Caco-2 (cell line): ENCODE measurements at regions not wholly inside any gene's neighbourhood (a gene's known extent, or its start where the extent isn't known, plus 50 kb on each side); places are given as distances from the start of the nearest gene placed in this dataset.

Experiments used
- BruUV-seq: library from RNA; stranded (reverse); fragments of 400-500 nt; replicated peaks from 2 replicates; lab custom pipeline; 2021; lab: Mats Ljungman, UMichigan
- CTCF ChIA-PET: fragments of 300-600 bp; sonication (Branson Sonifier 250); formaldehyde crosslinking; loops from one replicate; lab custom pipeline; 2022; ENCODE audit warnings: antibody characterized with exemption; lab: Charles Lee
- POLR2A ChIA-PET: fragments of 300-600 bp; sonication (Branson Sonifier 250); formaldehyde crosslinking; loops from one replicate; lab custom pipeline; 2022; ENCODE audit warnings: antibody characterized with exemption; lab: Charles Lee
- DNase-seq, 2 experiments: peaks; one replicate each; pipeline versions ENCODE4 v3.0.0 to v3.0.0-alpha.2; 2020 to 2022
- H3K27me3 ChIP-seq: replicated peaks from 2 replicates; pipeline ENCODE4 v1.6.0; 2011; ENCODE audit warnings: low read length; ENCODE audit not compliant: control insufficient read depth, insufficient read depth
- H3K36me3 ChIP-seq: 2 replicates; pipeline ENCODE4 v1.5.1; 2011; ENCODE audit warnings: low read length; ENCODE audit not compliant: control insufficient read depth, insufficient read depth
- H3K4me1 ChIP-seq: fragments of 250-450 bp; sonication (Bioruptor Pico); 2 replicates; pipeline ENCODE4 v1.5.1; 2020; ENCODE audit warnings: mild to moderate bottlenecking
- H3K4me3 ChIP-seq: 2 replicates; pipeline ENCODE4 v1.5.1; 2011; ENCODE audit warnings: low read depth, mild to moderate bottlenecking, control low read depth, low read length
- H3K9me3 ChIP-seq: fragments of 250-450 bp; sonication (Bioruptor Pico); 2 replicates; pipeline ENCODE4 v1.5.1; 2020; ENCODE audit warnings: mild to moderate bottlenecking, moderate library complexity
- H3K27ac Mint-ChIP-seq: one replicate; pipeline ENCODE4 v1.8.0; 2022; ENCODE audit warnings: mixed read lengths; ENCODE audit not compliant: unreplicated experiment
- H3K27me3 Mint-ChIP-seq: one replicate; pipeline ENCODE4 v1.8.0; 2022; ENCODE audit warnings: mixed read lengths; ENCODE audit not compliant: insufficient read depth, unreplicated experiment
- H3K36me3 Mint-ChIP-seq: one replicate; pipeline ENCODE4 v1.8.0; 2022; ENCODE audit warnings: mild to moderate bottlenecking, mixed read lengths; ENCODE audit not compliant: insufficient read depth, unreplicated experiment
- H3K4me1 Mint-ChIP-seq: one replicate; pipeline ENCODE4 v1.8.0; 2022; ENCODE audit warnings: low read depth, mixed read lengths; ENCODE audit not compliant: unreplicated experiment
- H3K4me3 Mint-ChIP-seq: one replicate; pipeline ENCODE4 v1.8.0; 2022; ENCODE audit warnings: mild to moderate bottlenecking, moderate library complexity, mixed read lengths; ENCODE audit not compliant: unreplicated experiment
- H3K9me3 Mint-ChIP-seq: one replicate; pipeline ENCODE4 v1.8.0; 2022; ENCODE audit warnings: mixed read lengths; ENCODE audit not compliant: unreplicated experiment
- intact Hi-C: fragments of 100-400 bp; cut with micrococcal nuclease; formaldehyde crosslinking; loops from one replicate; pipeline ENCODE4 v1.10.0; 2022; ENCODE audit not compliant: unreplicated experiment
- TF ChIP-seq, protein P1 (sequence below), 2 experiments: fragments of 200-600 bp in 1 of 2; IDR thresholded peaks; 1 replicate in 1 of 2; 2 replicates in 1 of 2; pipeline versions ENCODE4 v1.5.1 to v1.8.0; 2011 to 2022; ENCODE audit warnings: antibody characterized with exemption in 1 of 2, control low read depth in 1 of 2, inconsistent platforms in 1 of 2, low read depth in 1 of 2, low read length in 1 of 2, mild to moderate bottlenecking in 1 of 2, moderate library complexity in 1 of 2; ENCODE audit not compliant: insufficient read depth in 1 of 2, severe bottlenecking in 1 of 2, unreplicated experiment in 1 of 2

DNA sequence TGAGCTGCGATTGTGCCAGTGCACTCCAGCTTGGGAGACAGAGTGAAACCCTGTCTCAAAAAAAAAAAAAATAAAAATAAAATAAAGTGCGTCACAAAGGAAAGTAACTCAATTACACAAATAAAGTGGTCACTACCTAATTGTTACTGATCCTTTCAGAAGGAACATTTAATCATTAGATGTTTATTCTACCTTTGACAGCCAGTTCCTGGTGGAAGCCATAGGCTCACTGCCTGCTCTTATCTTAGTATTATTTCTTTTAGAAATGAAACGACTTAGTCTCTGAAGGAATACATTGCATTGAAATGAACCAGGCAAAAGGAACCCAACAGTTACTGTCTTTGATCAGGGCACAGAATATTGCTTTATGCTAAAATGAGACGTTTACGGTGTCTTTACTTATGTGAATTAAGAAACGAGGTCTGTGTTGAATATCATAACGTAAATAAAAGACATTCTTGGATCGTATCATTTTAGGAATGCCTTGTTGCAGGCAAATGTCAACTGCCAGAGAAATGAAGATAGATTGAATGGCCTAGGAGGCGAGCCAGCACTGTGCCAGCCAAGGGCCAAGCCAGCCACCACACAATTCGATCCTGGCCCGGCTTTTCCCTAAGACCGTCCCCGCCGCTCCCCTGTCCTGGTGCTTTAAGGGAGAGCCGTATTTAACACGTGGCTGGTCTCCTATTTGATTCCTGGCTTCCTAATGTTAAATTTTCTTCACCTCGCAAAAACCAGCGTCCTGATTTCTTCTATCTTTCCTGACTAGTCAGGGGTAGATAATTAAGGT is 136.7 kb upstream of the GMDS start:
- POLR2A ChIA-PET: no interaction called here
- BruUV-seq: no TSS peak
- CTCF ChIA-PET: no interaction called here

DNA sequence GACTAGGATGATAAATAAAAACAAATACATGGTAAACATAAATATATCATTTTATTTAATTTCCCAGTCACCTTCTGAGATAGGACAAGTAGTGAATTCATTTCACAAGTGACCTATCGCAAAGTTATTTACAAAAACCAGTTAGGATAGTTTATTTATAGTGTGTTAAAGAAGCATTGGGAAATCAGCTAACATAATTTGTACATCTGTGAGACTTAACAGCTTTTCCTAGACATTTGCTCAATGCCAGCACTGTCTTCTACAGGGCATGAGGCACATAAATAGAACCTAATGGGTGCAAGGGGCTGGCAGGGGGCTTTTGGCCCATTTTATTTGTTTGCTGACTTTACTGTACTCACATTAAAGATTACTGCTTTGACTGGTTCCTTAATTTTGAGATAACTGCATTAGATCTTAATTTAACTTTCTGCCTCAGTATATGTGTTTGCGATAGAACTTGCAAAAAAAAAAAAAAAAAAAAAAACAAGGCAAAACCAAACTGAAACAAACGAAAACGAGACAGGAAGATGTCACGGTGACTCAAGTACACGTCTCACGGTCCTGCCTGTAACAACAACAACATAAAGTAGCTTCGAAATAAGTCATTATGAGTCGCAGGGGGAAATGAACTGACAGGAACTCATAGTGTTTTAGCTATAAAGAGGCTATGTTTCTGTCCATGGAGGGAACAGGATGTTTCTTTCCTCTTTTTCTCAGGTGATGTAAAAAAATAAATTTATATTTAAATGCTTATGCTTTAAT is 133.7 kb upstream of the GMDS start:
- ChIA-PET POLR2A (no interaction called here), CTCF (no interaction called here)
- Histone ChIP-seq H3K27me3 (no peaks in the 10 kb centered on the region), H3K9me3 (no peaks in the 10 kb centered on the region), H3K4me3 (no peak overlapping the region), H3K4me1 (no peaks in the 10 kb centered on the region), H3K36me3 (no peaks in the 10 kb centered on the region)
- no TSS peak for BruUV-seq
- H3K27me3 Mint-ChIP-seq: no peaks in the 10 kb centered on the region
- no peak overlapping the region for H3K27ac Mint-ChIP-seq
- no peaks in the 10 kb centered on the region for H3K4me1 Mint-ChIP-seq
- TF ChIP-seq, protein P1, sequence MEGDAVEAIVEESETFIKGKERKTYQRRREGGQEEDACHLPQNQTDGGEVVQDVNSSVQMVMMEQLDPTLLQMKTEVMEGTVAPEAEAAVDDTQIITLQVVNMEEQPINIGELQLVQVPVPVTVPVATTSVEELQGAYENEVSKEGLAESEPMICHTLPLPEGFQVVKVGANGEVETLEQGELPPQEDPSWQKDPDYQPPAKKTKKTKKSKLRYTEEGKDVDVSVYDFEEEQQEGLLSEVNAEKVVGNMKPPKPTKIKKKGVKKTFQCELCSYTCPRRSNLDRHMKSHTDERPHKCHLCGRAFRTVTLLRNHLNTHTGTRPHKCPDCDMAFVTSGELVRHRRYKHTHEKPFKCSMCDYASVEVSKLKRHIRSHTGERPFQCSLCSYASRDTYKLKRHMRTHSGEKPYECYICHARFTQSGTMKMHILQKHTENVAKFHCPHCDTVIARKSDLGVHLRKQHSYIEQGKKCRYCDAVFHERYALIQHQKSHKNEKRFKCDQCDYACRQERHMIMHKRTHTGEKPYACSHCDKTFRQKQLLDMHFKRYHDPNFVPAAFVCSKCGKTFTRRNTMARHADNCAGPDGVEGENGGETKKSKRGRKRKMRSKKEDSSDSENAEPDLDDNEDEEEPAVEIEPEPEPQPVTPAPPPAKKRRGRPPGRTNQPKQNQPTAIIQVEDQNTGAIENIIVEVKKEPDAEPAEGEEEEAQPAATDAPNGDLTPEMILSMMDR (IDR thresholded peaks at IDR 0.05; ENCODE audit: insufficient read depth in 1 of 2, low read depth in 1 of 2, low read length in 1 of 2, severe bottlenecking in 1 of 2, unreplicated experiment in 1 of 2): no peak
- no peak for DNase-seq
- peaks cover 12% of the 10 kb centered on the region for H3K9me3 Mint-ChIP-seq
- no peak overlapping the region for H3K4me3 Mint-ChIP-seq
- intact Hi-C loops: no loop called here
- H3K36me3 Mint-ChIP-seq: no peaks in the 10 kb centered on the region

More for the DNA sequence above, 136.7 kb upstream of the GMDS start:
- Histone ChIP-seq H3K9me3 (no peaks in the 10 kb centered on the region), H3K27me3 (no peaks in the 10 kb centered on the region), H3K36me3 (no peaks in the 10 kb centered on the region), H3K4me3 (no peak overlapping the region), H3K4me1 (no peaks in the 10 kb centered on the region)
- H3K4me3 Mint-ChIP-seq: no peak overlapping the region
- H3K27ac Mint-ChIP-seq: no peak overlapping the region
- intact Hi-C loops: no loop called here
- DNase-seq: no peak
- TF ChIP-seq, protein P1 (IDR thresholded peaks at IDR 0.05; ENCODE audit: insufficient read depth in 1 of 2, low read depth in 1 of 2, low read length in 1 of 2, severe bottlenecking in 1 of 2, unreplicated experiment in 1 of 2): no peak
- H3K27me3 Mint-ChIP-seq: no peaks in the 10 kb centered on the region
- no peaks in the 10 kb centered on the region for H3K36me3 Mint-ChIP-seq
- H3K9me3 Mint-ChIP-seq: peaks cover 3% of the 10 kb centered on the region
- H3K4me1 Mint-ChIP-seq: no peaks in the 10 kb centered on the region

DNA sequence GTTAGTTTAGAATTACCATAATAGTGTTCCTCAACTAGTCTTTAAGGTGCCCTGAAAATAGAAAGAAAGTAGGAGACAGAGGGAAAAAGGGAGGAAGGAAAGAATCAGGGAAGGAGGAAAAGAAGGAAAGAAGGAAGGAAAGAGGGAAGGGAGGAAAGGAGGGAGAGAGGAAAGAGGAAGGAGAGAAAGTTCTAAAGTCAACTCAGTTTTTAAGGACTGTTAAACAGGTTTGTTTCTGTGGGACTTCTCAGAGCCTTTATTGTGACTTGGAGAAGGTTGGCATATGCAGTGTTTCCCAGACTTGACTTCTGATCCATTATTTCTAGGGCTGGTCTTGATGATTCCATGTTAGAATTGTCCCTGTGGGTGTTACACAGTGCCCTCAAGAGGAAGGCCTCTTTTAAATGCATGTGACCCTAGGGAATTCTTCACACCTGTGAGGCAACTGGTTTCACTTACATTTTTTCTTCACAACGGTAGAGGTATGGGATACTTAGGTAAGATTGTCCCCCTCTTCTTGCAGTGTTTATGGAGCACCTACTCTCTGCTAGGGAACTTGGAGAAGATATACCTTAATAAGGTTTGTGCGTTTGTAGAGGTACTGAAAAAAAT is 132.7 kb upstream of the GMDS start:
- H3K27me3 Mint-ChIP-seq: no peaks in the 10 kb centered on the region
- POLR2A ChIA-PET: no interaction called here
- BruUV-seq: no TSS peak
- intact Hi-C loops: no loop called here
- no peaks in the 10 kb centered on the region for H3K4me1 Mint-ChIP-seq
- H3K9me3 ChIP-seq: no peaks in the 10 kb centered on the region
- H3K27ac Mint-ChIP-seq: no peak overlapping the region
- H3K4me1 ChIP-seq: no peaks in the 10 kb centered on the region
- peaks cover 12% of the 10 kb centered on the region for H3K9me3 Mint-ChIP-seq
- H3K4me3 ChIP-seq: no peak overlapping the region
- DNase-seq: no peak
- no peaks in the 10 kb centered on the region for H3K27me3 ChIP-seq
- no peaks in the 10 kb centered on the region for H3K36me3 ChIP-seq
- no peaks in the 10 kb centered on the region for H3K36me3 Mint-ChIP-seq
- CTCF ChIA-PET: no interaction called here
- H3K4me3 Mint-ChIP-seq: no peak overlapping the region
- TF ChIP-seq, protein P1 (IDR thresholded peaks at IDR 0.05; ENCODE audit: insufficient read depth in 1 of 2, low read depth in 1 of 2, low read length in 1 of 2, severe bottlenecking in 1 of 2, unreplicated experiment in 1 of 2): no peak
